ENCODE measurements at regions not wholly inside any gene's neighbourhood (a gene's known extent, or its start where the extent isn't known, plus 50 kb on each side); places are given as distances from the start of the nearest gene placed in this dataset.
"Not testable (repeated sequence)": the region's sequence is repeated elsewhere in the genome, so short reads cannot be mapped to it uniquely, and the experiment has no call there.

DNA sequence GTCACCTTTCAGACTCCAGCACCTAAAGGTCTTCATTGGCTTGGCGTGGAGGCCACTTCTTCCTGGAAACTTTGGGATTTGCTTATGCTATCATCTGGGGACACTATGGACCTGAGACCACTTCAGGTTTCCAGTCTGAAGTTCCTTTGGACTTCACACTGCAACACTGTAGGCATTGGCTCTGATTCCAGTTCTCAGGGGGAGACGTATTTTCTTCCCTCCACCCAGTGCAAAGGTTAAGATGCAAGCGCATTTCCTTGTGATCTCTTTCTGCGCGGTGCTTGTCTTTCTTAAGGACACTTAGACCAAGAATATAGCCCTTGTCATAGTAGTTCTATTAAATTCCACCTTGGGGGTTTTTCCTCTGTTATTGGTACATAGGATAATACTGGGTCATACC is 299.8 kb downstream of the TSHZ3 start:
- no peak overlapping the region for H3K4me3 ChIP-seq
- no peaks in the 10 kb centered on the region for H3K9me3 ChIP-seq
- TF ChIP-seq CTCF (IDR thresholded peaks at IDR 0.05): no peak
- no peak for ATAC-seq
- intact Hi-C loops (cut with DNase I): no loop called here
- no peak for DNase-seq
- no peaks in the 10 kb centered on the region for H3K27me3 ChIP-seq (ENCODE audit: low read depth)
- no peaks in the 10 kb centered on the region for H3K36me3 ChIP-seq
- H3K4me1 ChIP-seq: no peaks in the 10 kb centered on the region
- H3K27ac ChIP-seq: no peak overlapping the region

DNA sequence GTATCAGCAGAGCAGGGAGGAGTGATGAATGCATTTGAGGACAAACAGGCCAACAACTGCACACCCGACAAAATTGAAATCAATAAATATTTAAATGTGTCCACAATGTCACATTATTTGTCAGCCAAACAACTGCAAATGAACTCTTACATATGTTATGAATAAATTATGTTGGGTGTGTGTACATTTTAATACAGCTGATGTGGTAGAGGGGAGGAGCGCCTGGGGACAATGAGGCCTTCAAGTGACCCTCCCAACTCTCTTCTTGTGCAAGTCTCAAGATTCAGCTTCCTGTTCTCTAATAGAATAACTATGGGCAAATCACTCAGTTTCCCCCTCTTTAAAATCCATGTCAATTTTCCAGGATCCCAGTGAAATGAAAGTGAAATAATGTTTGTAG is 303.2 kb downstream of the TSHZ3 start:
- TF ChIP-seq CTCF (IDR thresholded peaks at IDR 0.05): no peak

GRCh38 chr19:31041461-31041860 is 307.8 kb downstream of the TSHZ3 start:
- no peaks in the 10 kb centered on the region for H3K9me3 ChIP-seq
- no peaks in the 10 kb centered on the region for H3K27me3 ChIP-seq (ENCODE audit: low read depth)
- no peaks in the 10 kb centered on the region for H3K36me3 ChIP-seq
- H3K4me3 ChIP-seq: no peak overlapping the region
- intact Hi-C loops (cut with DNase I): no loop called here
- H3K4me1 ChIP-seq: no peaks in the 10 kb centered on the region
- H3K27ac ChIP-seq: no peak overlapping the region
- no peak for DNase-seq
- ATAC-seq: no peak
- TF ChIP-seq CTCF (IDR thresholded peaks at IDR 0.05): no peak

More for the DNA sequence above, 303.2 kb downstream of the TSHZ3 start:
- H3K4me1 ChIP-seq: no peaks in the 10 kb centered on the region
- no peak for DNase-seq
- intact Hi-C loops (cut with DNase I): no loop called here
- H3K9me3 ChIP-seq: no peaks in the 10 kb centered on the region
- H3K27ac ChIP-seq: no peak overlapping the region
- no peak overlapping the region for H3K4me3 ChIP-seq
- no peaks in the 10 kb centered on the region for H3K27me3 ChIP-seq (ENCODE audit: low read depth)
- no peak for ATAC-seq
- H3K36me3 ChIP-seq: no peaks in the 10 kb centered on the region

DNA sequence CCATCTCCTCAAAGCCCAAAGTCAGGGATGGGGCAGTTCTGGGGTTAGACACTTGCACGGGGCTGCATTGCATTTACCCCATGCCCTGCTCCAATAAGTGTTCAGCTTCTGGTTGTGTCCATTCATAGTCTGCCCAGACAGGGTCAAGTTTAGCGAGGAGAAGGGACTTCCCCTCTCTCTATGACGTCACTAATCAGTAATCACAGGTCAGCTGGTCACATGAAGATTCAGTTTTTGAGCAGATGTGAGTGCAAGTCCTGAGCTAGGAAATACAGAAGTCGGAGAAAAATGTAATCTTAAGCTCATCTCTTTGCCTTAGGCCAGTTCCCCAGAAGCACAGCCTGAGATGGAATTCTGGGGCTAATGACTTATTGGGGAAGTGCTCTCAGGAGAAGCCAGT is 310.1 kb downstream of the TSHZ3 start:
- TF ChIP-seq CTCF (IDR thresholded peaks at IDR 0.05): no peak
- Histone ChIP-seq H3K4me3 (no peak overlapping the region), H3K27me3 (ENCODE audit: low read depth) (no peaks in the 10 kb centered on the region), H3K4me1 (no peaks in the 10 kb centered on the region), H3K9me3 (no peaks in the 10 kb centered on the region), H3K36me3 (no peaks in the 10 kb centered on the region), H3K27ac (no peak overlapping the region)
- ATAC-seq (no peak), DNase-seq (no peak)
- intact Hi-C loops (cut with DNase I): no loop called here

DNA sequence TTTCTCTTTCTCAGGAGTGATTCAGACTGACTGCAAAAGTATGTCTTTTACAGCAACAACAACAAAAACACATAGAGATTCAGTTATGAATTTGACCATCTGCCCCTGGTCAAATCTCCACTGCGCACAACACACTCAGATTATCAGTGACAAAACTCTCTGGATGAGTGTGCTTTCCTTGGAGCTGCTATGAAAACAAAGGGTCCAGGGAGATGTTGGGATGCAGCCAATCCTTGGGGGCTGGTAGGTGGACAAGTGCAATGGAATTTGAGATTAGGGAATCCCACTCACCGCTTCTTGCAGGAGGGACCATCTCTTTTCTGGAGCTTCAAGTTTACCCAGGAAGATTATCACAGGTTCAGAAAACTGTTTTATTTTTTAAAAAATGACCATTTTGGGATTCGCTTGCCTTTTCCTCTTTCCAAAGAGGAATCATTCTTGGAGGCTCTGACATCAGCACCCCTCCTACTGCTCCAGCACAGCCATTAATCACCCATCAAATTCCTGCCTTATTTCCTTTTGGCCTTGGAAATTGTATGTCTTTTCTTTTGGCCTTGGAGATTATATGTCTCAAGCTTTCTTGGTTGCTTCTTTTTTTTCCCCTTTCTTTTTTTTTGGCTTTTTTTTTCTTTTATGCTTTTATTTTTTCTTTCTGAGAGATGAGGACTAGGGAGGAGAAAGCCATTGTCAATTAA is 311.8 kb downstream of the TSHZ3 start:
- no peaks in the 10 kb centered on the region for H3K4me1 ChIP-seq
- DNase-seq (no peak), ATAC-seq (no peak)
- no peak overlapping the region for H3K4me3 ChIP-seq
- H3K27ac ChIP-seq: no peak overlapping the region
- intact Hi-C loops (cut with DNase I): no loop called here
- no peaks in the 10 kb centered on the region for H3K27me3 ChIP-seq (ENCODE audit: low read depth)
- TF ChIP-seq CTCF (IDR thresholded peaks at IDR 0.05): no peak
- H3K9me3 ChIP-seq: no peaks in the 10 kb centered on the region
- no peaks in the 10 kb centered on the region for H3K36me3 ChIP-seq

DNA sequence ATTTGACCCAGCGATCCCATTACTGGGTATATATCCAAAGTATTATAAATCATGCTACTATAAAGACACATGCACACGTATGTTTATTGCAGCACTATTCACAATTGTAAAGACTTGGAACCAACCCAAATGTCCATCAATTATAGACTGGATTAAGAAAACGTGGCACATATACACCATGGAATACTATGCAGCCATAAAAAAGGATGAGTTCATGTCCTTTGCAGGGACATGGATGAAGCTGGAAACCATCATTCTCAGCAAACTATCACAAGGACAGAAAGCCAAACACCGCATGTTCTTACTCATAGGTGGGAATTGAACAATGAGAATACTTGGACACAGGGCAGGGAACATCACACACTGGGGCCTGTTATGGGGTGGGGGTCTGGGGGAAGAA is 317.8 kb downstream of the TSHZ3 start:
- H3K36me3 ChIP-seq; ATAC-seq; H3K27me3 ChIP-seq (ENCODE audit: low read depth); H3K4me3 ChIP-seq; H3K27ac ChIP-seq; H3K4me1 ChIP-seq; DNase-seq; H3K9me3 ChIP-seq; intact Hi-C loops (cut with DNase I): not testable (repeated sequence)
